Neural progenitor cell (in vitro differentiated cells): ENCODE measurements at regions not wholly inside any gene's neighbourhood (a gene's known extent, or its start where the extent isn't known, plus 50 kb on each side); places are given as distances from the start of the nearest gene placed in this dataset.

Source experiments
- CTCF ChIP-seq: fragments of 200-600 bp; sonication (generic); IDR thresholded peaks from 2 replicates; pipeline ENCODE4 v1.5.1; 2017; ENCODE audit warnings: antibody characterized with exemption, mild to moderate bottlenecking
- EZH2 ChIP-seq: fragments of 200-600 bp; sonication (generic); IDR thresholded peaks from 2 replicates; pipeline ENCODE4 v1.6.1; 2017; ENCODE audit warnings: antibody characterized with exemption, mild to moderate bottlenecking, moderate library complexity

GRCh38 chr18:61984349-61984748, 91.5 kb upstream of the RNF152 start:
- TF ChIP-seq CTCF, result no peak
- TF ChIP-seq EZH2, result no peak
